Right lobe of liver (tissue), 6 donors: ENCODE measurements at regions not wholly inside any gene's neighbourhood (a gene's known extent, or its start where the extent isn't known, plus 50 kb on each side); places are given as distances from the start of the nearest gene placed in this dataset.
A peak's percentile ranks its signal among the peaks of the same experiment; 100 is the strongest.

Experiments used
- ATAC-seq, 4 donors: fragments of 200-7000 bp; cut with Tn5 transposase; one replicate each; pipeline ENCODE4 v1.9.1; 2020; ENCODE audit warnings: mild to moderate bottlenecking in 4 of 4, moderate library complexity in 4 of 4
- DNase-seq, 3 donors: peaks; one replicate each; pipeline ENCODE4 v3.0.0-alpha.2; 2020
- H3K27ac ChIP-seq, 3 donors: fragments of 200-600 bp; one replicate each; pipeline ENCODE4 v1.8.0; 2022
- H3K27me3 ChIP-seq, 2 donors: fragments of 200-600 bp; one replicate each; pipeline ENCODE4 v1.8.0; 2022
- H3K36me3 ChIP-seq, 4 donors: fragments of 200-600 bp; sonication (generic) in 1 of 4; one replicate each; pipeline versions ENCODE4 v1.5.1 to v1.8.0; 2017 to 2022; ENCODE audit warnings: control low read depth in 1 of 4
- H3K4me1 ChIP-seq, 4 donors: fragments of 200-600 bp; sonication (generic) in 1 of 4; one replicate each; pipeline versions ENCODE4 v1.5.1 to v1.8.0; 2017 to 2022; ENCODE audit warnings: control low read depth in 1 of 4
- H3K4me3 ChIP-seq, 3 donors: fragments of 200-600 bp; one replicate each; pipeline ENCODE4 v1.8.0; 2022
- H3K9me3 ChIP-seq, 4 donors: fragments of 200-600 bp; sonication (generic) in 1 of 4; one replicate each; pipeline versions ENCODE4 v1.5.1 to v1.8.0; 2017 to 2022; ENCODE audit warnings: control low read depth in 1 of 4
- CTCF ChIP-seq, 4 donors: fragments of 200-600 bp in 3 of 4; fragments of 450-650 bp in 1 of 4; IDR thresholded peaks; one replicate each; pipeline versions ENCODE4 v1.5.1 to v1.8.0; 2016 to 2022; ENCODE audit warnings: antibody characterized with exemption in 4 of 4, mild to moderate bottlenecking in 2 of 4
- POLR2A ChIP-seq: fragments of 450-650 bp; IDR thresholded peaks from one replicate; pipeline ENCODE4 v1.6.1; 2017; ENCODE audit warnings: antibody characterized with exemption, mild to moderate bottlenecking
- WGBS: methylation state at CpG from one replicate; pipeline ENCODE4 v1.1.6; 2018; ENCODE audit warnings: low coverage, low lambda C conversion rate; ENCODE audit not compliant: insufficient coverage; ENCODE audit errors: missing lambda C conversion rate; 5-methylcytosine and 5-hydroxymethylcytosine counted together
- intact Hi-C, 2 donors: fragments of 100-400 bp; cut with DNase I; formaldehyde crosslinking; loops; one replicate each; pipeline versions ENCODE4 v1.11.2 to v1.14.1; 2022
- donor health status: DM: no; HTN: yes; CAD: no.
- donor health status: DM: no; HTN: no; CAD: no.
- donor health status: DM: no; HTN: no; CAD: no.
- donor health status: DM: no; HTN: yes; CAD: no.
- donor health status: DM: no; HTN: yes; CAD: no.

- Histone ChIP-seq H3K27ac (no peak overlapping the region), H3K27me3 (no peaks in the 10 kb centered on the region), H3K9me3 (no peaks in the 10 kb centered on the region), H3K4me3 (no peak overlapping the region), H3K4me1 (no peaks in the 10 kb centered on the region), H3K36me3 (no peaks in the 10 kb centered on the region)
- no peak for TF ChIP-seq CTCF (IDR thresholded peaks at IDR 0.05)
- no peak for TF ChIP-seq POLR2A
- ATAC-seq: peak in 2 of 4 donors; percentile 38 to 49
- intact Hi-C loops: no loop called here
- 73% methylated on average over 10 of the region's 10 CpGs for WGBS
- no peak for DNase-seq
Observed at GRCh38 chr1:181149326-181150125, 61.0 kb downstream of the IER5 start.

- TF ChIP-seq CTCF (IDR thresholded peaks at IDR 0.05) (no peak), POLR2A (no peak)
- H3K36me3 ChIP-seq: no peaks in the 10 kb centered on the region
- intact Hi-C loops: no loop called here
- DNase-seq: no peak
- no peaks in the 10 kb centered on the region for H3K27me3 ChIP-seq
- 100% methylated on average over 1 of the region's 1 CpG for whole genome bisulfite sequencing
- no peak overlapping the region for H3K27ac ChIP-seq
- no peak overlapping the region for H3K4me3 ChIP-seq
- no peaks in the 10 kb centered on the region for H3K9me3 ChIP-seq
- no peak for ATAC-seq
- H3K4me1 ChIP-seq: no peaks in the 10 kb centered on the region
Observed at GRCh38 chr1:181150273-181150672, 61.8 kb downstream of the IER5 start.

- Histone ChIP-seq H3K27me3 (no peaks in the 10 kb centered on the region), H3K27ac (no peak overlapping the region), H3K36me3 (no peaks in the 10 kb centered on the region), H3K9me3 (no peaks in the 10 kb centered on the region), H3K4me1 (no peaks in the 10 kb centered on the region), H3K4me3 (no peak overlapping the region)
- DNase-seq (no peak), ATAC-seq (peak in 2 of 4 donors; percentile 10 to 19)
- TF ChIP-seq CTCF (IDR thresholded peaks at IDR 0.05) (no peak), POLR2A (no peak)
- intact Hi-C loops: no loop called here
Observed at GRCh38 chr1:181150842-181151241, 62.3 kb downstream of the IER5 start.

- DNase-seq: no peak
- no peak for TF ChIP-seq CTCF (IDR thresholded peaks at IDR 0.05)
- no peak for TF ChIP-seq POLR2A
- H3K4me1 ChIP-seq: no peaks in the 10 kb centered on the region
- H3K9me3 ChIP-seq: no peaks in the 10 kb centered on the region
- H3K27me3 ChIP-seq: no peaks in the 10 kb centered on the region
- H3K4me3 ChIP-seq: no peak overlapping the region
- 59% methylated on average over 11 of the region's 11 CpGs for WGBS
- no peak overlapping the region for H3K27ac ChIP-seq
- no peaks in the 10 kb centered on the region for H3K36me3 ChIP-seq
- intact Hi-C loops: no loop called here
- ATAC-seq: no peak
Observed at GRCh38 chr1:181151378-181152326, 63.2 kb downstream of the IER5 start.
